GM06990 (cell line): ENCODE measurements at regions not wholly inside any gene's neighbourhood (a gene's known extent, or its start where the extent isn't known, plus 50 kb on each side); places are given as distances from the start of the nearest gene placed in this dataset.
"Not testable (repeated sequence)": the region's sequence is repeated elsewhere in the genome, so short reads cannot be mapped to it uniquely, and the experiment has no call there.

Experiments used
- DNase-seq: peaks from one replicate; pipeline ENCODE4 v3.0.0-alpha.2; 2011; ENCODE audit not compliant: insufficient read length; ENCODE audit errors: extremely low read depth
- H3K27me3 ChIP-seq: replicated peaks from 2 replicates; pipeline ENCODE4 v1.6.0; 2011; ENCODE audit warnings: low read length; ENCODE audit not compliant: control insufficient read depth, insufficient read depth
- H3K36me3 ChIP-seq: 2 replicates; pipeline ENCODE4 v1.5.1; 2011; ENCODE audit warnings: low read length; ENCODE audit not compliant: control insufficient read depth, insufficient read depth
- H3K4me3 ChIP-seq: replicated peaks from 2 replicates; pipeline ENCODE4 v1.5.1; 2011; ENCODE audit warnings: low read depth, mild to moderate bottlenecking, control low read depth, low read length
- TF ChIP-seq, protein P1 (sequence below): IDR thresholded peaks from 2 replicates; pipeline ENCODE4 v1.5.1; 2011; ENCODE audit warnings: low read length, control low read depth, mild to moderate bottlenecking, inconsistent platforms; ENCODE audit not compliant: insufficient read depth, poor library complexity, severe bottlenecking

GRCh38 chr2:138079976-138080375 lies 115.7 kb downstream of the HNMT start:
- Histone ChIP-seq H3K27me3 (no peaks in the 10 kb centered on the region), H3K36me3 (no peaks in the 10 kb centered on the region), H3K4me3 (no peak overlapping the region)
- TF ChIP-seq, protein P1, sequence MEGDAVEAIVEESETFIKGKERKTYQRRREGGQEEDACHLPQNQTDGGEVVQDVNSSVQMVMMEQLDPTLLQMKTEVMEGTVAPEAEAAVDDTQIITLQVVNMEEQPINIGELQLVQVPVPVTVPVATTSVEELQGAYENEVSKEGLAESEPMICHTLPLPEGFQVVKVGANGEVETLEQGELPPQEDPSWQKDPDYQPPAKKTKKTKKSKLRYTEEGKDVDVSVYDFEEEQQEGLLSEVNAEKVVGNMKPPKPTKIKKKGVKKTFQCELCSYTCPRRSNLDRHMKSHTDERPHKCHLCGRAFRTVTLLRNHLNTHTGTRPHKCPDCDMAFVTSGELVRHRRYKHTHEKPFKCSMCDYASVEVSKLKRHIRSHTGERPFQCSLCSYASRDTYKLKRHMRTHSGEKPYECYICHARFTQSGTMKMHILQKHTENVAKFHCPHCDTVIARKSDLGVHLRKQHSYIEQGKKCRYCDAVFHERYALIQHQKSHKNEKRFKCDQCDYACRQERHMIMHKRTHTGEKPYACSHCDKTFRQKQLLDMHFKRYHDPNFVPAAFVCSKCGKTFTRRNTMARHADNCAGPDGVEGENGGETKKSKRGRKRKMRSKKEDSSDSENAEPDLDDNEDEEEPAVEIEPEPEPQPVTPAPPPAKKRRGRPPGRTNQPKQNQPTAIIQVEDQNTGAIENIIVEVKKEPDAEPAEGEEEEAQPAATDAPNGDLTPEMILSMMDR = no peak
- no peak for DNase-seq

GRCh38 chr2:138081225-138082073 lies 117.2 kb downstream of the HNMT start:
- TF ChIP-seq, protein P1 = no peak
- H3K4me3 ChIP-seq = no peak overlapping the region
- no peaks in the 10 kb centered on the region for H3K27me3 ChIP-seq
- no peaks in the 10 kb centered on the region for H3K36me3 ChIP-seq
- DNase-seq = no peak

DNA sequence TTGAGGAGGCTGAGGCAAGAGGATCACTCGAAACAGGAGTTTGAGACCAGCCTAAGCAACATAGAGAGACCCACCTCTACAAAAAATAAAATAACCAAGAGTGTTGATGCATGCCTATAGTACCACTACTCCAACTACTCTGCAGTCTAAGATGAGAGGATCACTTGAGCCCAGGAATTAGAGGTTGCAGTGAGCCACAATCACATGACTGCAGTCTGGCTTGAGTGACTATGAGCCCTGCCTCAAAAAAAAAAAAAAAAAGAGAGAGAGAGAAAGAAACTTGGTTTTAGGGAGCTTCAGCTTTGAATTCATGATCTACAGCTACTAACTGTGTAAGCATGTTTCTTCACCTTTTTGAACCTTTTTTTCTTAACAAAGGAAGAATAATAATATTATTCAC lies 119.9 kb downstream of the HNMT start:
- Histone ChIP-seq H3K4me3 (no peak overlapping the region), H3K36me3 (no peaks in the 10 kb centered on the region), H3K27me3 (no peaks in the 10 kb centered on the region)
- no peak for DNase-seq
- TF ChIP-seq, protein P1 = no peak

DNA sequence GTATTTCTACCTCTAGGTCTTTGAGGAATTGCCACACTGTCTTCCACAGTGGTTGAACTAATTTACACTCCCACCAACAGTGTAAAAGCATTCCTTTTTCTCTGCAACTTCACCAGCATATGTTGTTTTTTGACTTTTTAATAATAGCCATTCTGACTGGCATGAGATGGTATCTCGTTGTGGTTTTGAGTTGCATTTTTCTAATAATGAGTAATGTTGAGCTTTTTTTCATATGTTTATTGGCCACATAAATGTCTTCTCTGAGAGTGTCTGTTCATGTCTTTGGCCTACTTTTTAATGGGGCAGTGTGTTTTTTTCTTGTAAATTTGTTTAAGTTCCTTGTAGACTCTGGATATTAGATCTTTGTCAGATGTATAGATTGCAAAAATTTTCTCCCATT lies 121.2 kb downstream of the HNMT start:
- DNase-seq, H3K36me3 ChIP-seq, H3K27me3 ChIP-seq, H3K4me3 ChIP-seq: not testable (repeated sequence)

GRCh38 chr2:138086576-138086975 lies 122.3 kb downstream of the HNMT start:
- Histone ChIP-seq H3K27me3 (no peaks in the 10 kb centered on the region), H3K4me3 (no peak overlapping the region), H3K36me3 (no peaks in the 10 kb centered on the region)
- TF ChIP-seq, protein P1 = no peak
- DNase-seq = no peak

GRCh38 chr2:138087751-138088593 lies 123.7 kb downstream of the HNMT start:
- DNase-seq = no peak
- H3K27me3 ChIP-seq = no peaks in the 10 kb centered on the region
- no peak overlapping the region for H3K4me3 ChIP-seq
- TF ChIP-seq, protein P1 = no peak
- no peaks in the 10 kb centered on the region for H3K36me3 ChIP-seq
